Spleen (tissue), 7 donors: ENCODE measurements at regions not wholly inside any gene's neighbourhood (a gene's known extent, or its start where the extent isn't known, plus 50 kb on each side); places are given as distances from the start of the nearest gene placed in this dataset.

Experiments
- CTCF ChIP-seq, 11 experiments: fragments of 200-600 bp in 7 of 11; fragments of 450-650 bp in 4 of 11; sonication (generic) in 4 of 11; IDR thresholded peaks in 8 of 11; conservative IDR thresholded peaks in 3 of 11; 1 replicate in 7 of 11; 2 replicates in 4 of 11; pipeline versions ENCODE4 v1.4.0 to v1.8.0; 2016 to 2021; ENCODE audit warnings: antibody characterized with exemption in 11 of 11, inconsistent platforms in 4 of 11, mild to moderate bottlenecking in 1 of 11
- POLR2A ChIP-seq, 3 donors: fragments of 450-650 bp; IDR thresholded peaks; one replicate each; pipeline ENCODE4 v1.5.1; 2017; ENCODE audit warnings: antibody characterized with exemption in 3 of 3, mild to moderate bottlenecking in 1 of 3
- donor health status: DM: no; HTN: no; CAD: no; lungs with moderate emphysema.
- donor health status: DM: no; HTN: no; CAD: no.
- donor health status: DM: no; HTN: no; CAD: no.

GRCh38 chr2:58594762-58595161, 353.6 kb upstream of the FANCL start:
- TF ChIP-seq CTCF (IDR thresholded peaks at IDR 0.05 in 8 of 11, conservative IDR thresholded peaks at IDR 0.05 in 3 of 11) (no peak), POLR2A (IDR thresholded peaks at IDR 0.05) (no peak)
